ENCODE measurements at regions not wholly inside any gene's neighbourhood (a gene's known extent, or its start where the extent isn't known, plus 50 kb on each side); places are given as distances from the start of the nearest gene placed in this dataset.

DNA sequence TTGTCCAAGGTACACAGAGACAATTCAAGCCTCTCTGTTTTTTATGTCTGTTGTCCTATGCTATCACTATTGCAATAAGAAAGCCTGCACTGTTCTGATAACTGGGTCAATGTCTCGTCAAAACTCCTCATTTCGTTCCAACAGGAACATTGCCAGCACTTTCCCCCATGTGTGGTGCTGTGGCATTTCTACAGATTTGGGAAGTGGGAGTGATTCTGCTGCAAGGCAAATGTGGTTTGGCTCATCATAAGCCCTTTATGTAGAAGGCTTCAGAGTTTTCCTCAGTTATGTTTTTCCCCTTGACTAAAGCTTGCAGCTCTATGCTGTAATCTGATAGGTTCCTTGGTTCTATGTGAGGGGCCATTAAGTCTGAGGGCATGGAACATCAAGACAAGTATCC lies 324.1 kb upstream of the TCF4 start:
- intact Hi-C loops (cut with DNase I) = no loop called here
- DNase-seq = no peak
- no peaks in the 10 kb centered on the region for H3K9me3 ChIP-seq
- no peak overlapping the region for H3K27ac ChIP-seq
- no peak overlapping the region for H3K4me3 ChIP-seq
- no peaks in the 10 kb centered on the region for H3K27me3 ChIP-seq
- H3K4me1 ChIP-seq = peaks cover 0 to 3% (median 0%) of the 10 kb centered on the region in 4 donors
- WGBS, 2 donors = 74 to 75% methylated on average over 2 of the region's 2 CpGs
- TF ChIP-seq, protein P1, sequence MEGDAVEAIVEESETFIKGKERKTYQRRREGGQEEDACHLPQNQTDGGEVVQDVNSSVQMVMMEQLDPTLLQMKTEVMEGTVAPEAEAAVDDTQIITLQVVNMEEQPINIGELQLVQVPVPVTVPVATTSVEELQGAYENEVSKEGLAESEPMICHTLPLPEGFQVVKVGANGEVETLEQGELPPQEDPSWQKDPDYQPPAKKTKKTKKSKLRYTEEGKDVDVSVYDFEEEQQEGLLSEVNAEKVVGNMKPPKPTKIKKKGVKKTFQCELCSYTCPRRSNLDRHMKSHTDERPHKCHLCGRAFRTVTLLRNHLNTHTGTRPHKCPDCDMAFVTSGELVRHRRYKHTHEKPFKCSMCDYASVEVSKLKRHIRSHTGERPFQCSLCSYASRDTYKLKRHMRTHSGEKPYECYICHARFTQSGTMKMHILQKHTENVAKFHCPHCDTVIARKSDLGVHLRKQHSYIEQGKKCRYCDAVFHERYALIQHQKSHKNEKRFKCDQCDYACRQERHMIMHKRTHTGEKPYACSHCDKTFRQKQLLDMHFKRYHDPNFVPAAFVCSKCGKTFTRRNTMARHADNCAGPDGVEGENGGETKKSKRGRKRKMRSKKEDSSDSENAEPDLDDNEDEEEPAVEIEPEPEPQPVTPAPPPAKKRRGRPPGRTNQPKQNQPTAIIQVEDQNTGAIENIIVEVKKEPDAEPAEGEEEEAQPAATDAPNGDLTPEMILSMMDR (IDR thresholded peaks at IDR 0.05) = no peak
- TF ChIP-seq POLR2A (IDR thresholded peaks at IDR 0.05) = no peak
- no peak for TF ChIP-seq EP300 (IDR thresholded peaks at IDR 0.05)
- TF ChIP-seq POLR2AphosphoS5 (IDR thresholded peaks at IDR 0.05) = no peak
- H3K36me3 ChIP-seq = no peaks in the 10 kb centered on the region

DNA sequence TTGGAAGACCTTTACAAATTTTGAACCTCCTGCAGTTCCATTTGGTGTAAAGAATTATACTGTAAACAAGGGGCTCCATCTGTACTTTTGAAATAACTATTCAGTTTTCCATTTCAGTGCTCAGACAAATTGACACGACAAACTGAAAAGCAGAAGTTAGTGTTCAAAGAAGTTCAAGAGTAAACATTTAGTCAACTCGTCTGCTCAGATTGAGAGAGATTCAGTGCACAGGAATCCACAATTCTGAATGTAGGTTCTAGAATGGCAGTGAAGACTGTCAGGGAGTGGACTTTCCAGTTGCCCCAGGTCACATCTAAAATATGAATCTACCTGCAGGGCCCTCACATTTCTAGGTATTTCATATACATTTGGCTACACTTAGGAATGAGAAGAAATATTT lies 322.3 kb upstream of the TCF4 start:
- TF ChIP-seq, protein P1 (IDR thresholded peaks at IDR 0.05) = no peak
- no peak for TF ChIP-seq POLR2A (IDR thresholded peaks at IDR 0.05)

GRCh38 chr18:55908901-55909366 lies 320.9 kb upstream of the TCF4 start:
- intact Hi-C loops (cut with DNase I) = no loop called here
- Histone ChIP-seq H3K9me3 (no peaks in the 10 kb centered on the region), H3K27me3 (no peaks in the 10 kb centered on the region), H3K4me3 (no peak overlapping the region), H3K27ac (peak overlapping the region in 1 of 4 donors; percentile 9), H3K4me1 (peaks cover 0 to 3% (median 0%) of the 10 kb centered on the region in 4 donors), H3K36me3 (no peaks in the 10 kb centered on the region)
- DNase-seq = no peak
- TF ChIP-seq POLR2AphosphoS5 (IDR thresholded peaks at IDR 0.05) = no peak
- TF ChIP-seq EP300 (IDR thresholded peaks at IDR 0.05) = no peak
- TF ChIP-seq POLR2A (IDR thresholded peaks at IDR 0.05) = no peak
- TF ChIP-seq, protein P1 (IDR thresholded peaks at IDR 0.05) = no peak
- 57 to 64% methylated on average over 4 of the region's 4 CpGs for WGBS, 2 donors

More for the DNA sequence above, 322.3 kb upstream of the TCF4 start:
- Histone ChIP-seq H3K9me3 (no peaks in the 10 kb centered on the region), H3K27ac (no peak overlapping the region), H3K36me3 (no peaks in the 10 kb centered on the region), H3K4me3 (no peak overlapping the region), H3K27me3 (no peaks in the 10 kb centered on the region), H3K4me1 (peaks cover 0 to 3% (median 0%) of the 10 kb centered on the region in 4 donors)
- intact Hi-C loops (cut with DNase I) = no loop called here
- WGBS, 2 donors = 28 to 46% methylated on average over 2 of the region's 2 CpGs
- no peak for DNase-seq

- peak overlapping the region in 1 of 4 donors; percentile 6 for H3K27ac ChIP-seq
- no peaks in the 10 kb centered on the region for H3K9me3 ChIP-seq
- WGBS, 2 donors = 56 to 63% methylated on average over 6 of the region's 6 CpGs
- DNase-seq = no peak
- no peak for TF ChIP-seq POLR2AphosphoS5 (IDR thresholded peaks at IDR 0.05)
- H3K36me3 ChIP-seq = no peaks in the 10 kb centered on the region
- peaks cover 0 to 3% (median 0%) of the 10 kb centered on the region in 4 donors for H3K4me1 ChIP-seq
- H3K4me3 ChIP-seq = peak overlapping the region in 2 of 4 donors; percentile 4 to 13
- intact Hi-C loops (cut with DNase I) = no loop called here
- H3K27me3 ChIP-seq = no peaks in the 10 kb centered on the region
These were observed 319.6 kb upstream of the TCF4 start for GRCh38 chr18:55907453-55908175.

- TF ChIP-seq EP300 (IDR thresholded peaks at IDR 0.05) (no peak), POLR2AphosphoS5 (IDR thresholded peaks at IDR 0.05) (no peak), POLR2A (IDR thresholded peaks at IDR 0.05) (no peak)
- TF ChIP-seq, protein P1 (IDR thresholded peaks at IDR 0.05) = no peak
- 34 to 64% methylated on average over 2 of the region's 2 CpGs for WGBS, 2 donors
- Histone ChIP-seq H3K27me3 (no peaks in the 10 kb centered on the region), H3K4me3 (no peak overlapping the region), H3K27ac (no peak overlapping the region), H3K36me3 (no peaks in the 10 kb centered on the region), H3K4me1 (peaks cover 0 to 3% (median 0%) of the 10 kb centered on the region in 4 donors), H3K9me3 (no peaks in the 10 kb centered on the region)
- intact Hi-C loops (cut with DNase I) = no loop called here
- DNase-seq = no peak
These were observed 318.5 kb upstream of the TCF4 start for GRCh38 chr18:55906536-55906935.

All from sigmoid colon (tissue), 6 donors.